HCT116 (cell line): ENCODE measurements at regions not wholly inside any gene's neighbourhood (a gene's known extent, or its start where the extent isn't known, plus 50 kb on each side); places are given as distances from the start of the nearest gene placed in this dataset.

Experiments used
- ATAC-seq: fragments of 200-7000 bp; cut with Tn5 transposase; 2 replicates; pipeline ENCODE4 v1.9.1; 2020; ENCODE audit warnings: mild to moderate bottlenecking, moderate library complexity
- BruUV-seq: library from RNA; stranded (reverse); fragments of 400-500 nt; replicated peaks from 2 replicates; lab custom pipeline; 2021; lab: Mats Ljungman, UMichigan
- CTCF ChIA-PET: fragments of 300-600 bp; sonication (Branson Sonifier 250); formaldehyde crosslinking; loops from one replicate; lab custom pipeline; 2021; ENCODE audit warnings: antibody characterized with exemption; lab: Charles Lee
- POLR2A ChIA-PET: fragments of 300-600, 350-600 bp; sonication (Branson Sonifier 250); formaldehyde crosslinking; loops from one replicate; lab custom pipeline; 2021; ENCODE audit warnings: antibody characterized with exemption; lab: Charles Lee
- RAD21 ChIA-PET, 2 experiments: fragments of 300-600 bp; sonication (Branson Sonifier 250); formaldehyde crosslinking; loops; one replicate each; lab custom pipeline; 2023; ENCODE audit warnings: low total read pairs in 2 of 2; ENCODE audit not compliant: uncharacterized antibody in 2 of 2, unreplicated experiment in 2 of 2, low non-redundant PET in 1 of 2; lab: Charles Lee
- DNase-seq: peaks from one replicate; pipeline ENCODE4 v3.0.0-alpha.2; 2010; ENCODE audit warnings: low read depth, low spot score
- H2AFZ ChIP-seq: fragments of 200-600 bp; shearing (Covaris generic), sonication (generic); 2 replicates; pipeline ENCODE4 v1.6.1; 2017; ENCODE audit warnings: low read depth, mixed run types, mixed read lengths, antibody characterized with exemption, low read length; ENCODE audit not compliant: poor library complexity, severe bottlenecking
- H3K27ac ChIP-seq: 2 replicates; pipeline ENCODE4 v1.5.1; 2012; ENCODE audit warnings: low read depth, low read length
- H3K27me3 ChIP-seq: fragments of 200-600 bp; sonication (generic); 2 replicates; pipeline ENCODE4 v1.6.1; 2016; ENCODE audit warnings: mixed run types, low read length, mixed read lengths; ENCODE audit not compliant: insufficient read depth
- H3K36me3 ChIP-seq, 2 experiments: fragments of 200-500 bp in 1 of 2; fragments of 200-600 bp in 1 of 2; sonication (Bioruptor generic) in 1 of 2; sonication (generic) in 1 of 2; 2 replicates each; pipeline versions ENCODE4 v1.5.1 to v1.6.1; 2014 to 2016; ENCODE audit warnings: low read length in 2 of 2, inconsistent platforms in 1 of 2, mixed read lengths in 1 of 2, mixed run types in 1 of 2; ENCODE audit not compliant: insufficient read depth in 2 of 2, control insufficient read depth in 1 of 2
- H3K4me1 ChIP-seq, 2 experiments: fragments of 200-600 bp in 1 of 2; sonication (generic) in 1 of 2; 2 replicates each; pipeline versions ENCODE4 v1.5.1 to v1.6.1; 2012 to 2017; ENCODE audit warnings: low read length in 2 of 2, inconsistent platforms in 1 of 2, mild to moderate bottlenecking in 1 of 2, mixed read lengths in 1 of 2, mixed run types in 1 of 2, moderate library complexity in 1 of 2; ENCODE audit not compliant: insufficient read depth in 2 of 2, control insufficient read depth in 1 of 2
- H3K4me2 ChIP-seq: fragments of 200-600 bp; sonication (generic); 2 replicates; pipeline ENCODE4 v1.6.1; 2017; ENCODE audit warnings: mixed run types, low read length, mixed read lengths
- H3K4me3 ChIP-seq, 2 experiments: fragments of 200-600 bp in 1 of 2; sonication (generic) in 1 of 2; replicated peaks in 1 of 2; 2 replicates each; pipeline ENCODE4 v1.5.1; 2011 to 2016; ENCODE audit warnings: low read length in 2 of 2, control low read depth in 1 of 2, low read depth in 1 of 2, mild to moderate bottlenecking in 1 of 2, mixed read lengths in 1 of 2, mixed run types in 1 of 2
- H3K79me2 ChIP-seq: fragments of 200-600 bp; sonication (generic); 2 replicates; pipeline ENCODE4 v1.6.1; 2017; ENCODE audit warnings: mild to moderate bottlenecking, mixed run types, low read length, moderate library complexity, mixed read lengths; ENCODE audit not compliant: insufficient read depth
- H3K9ac ChIP-seq: fragments of 200-600 bp; sonication (generic); 2 replicates; pipeline ENCODE4 v1.6.1; 2016; ENCODE audit warnings: low read length, mixed read lengths
- H3K9me2 ChIP-seq: fragments of 200-600 bp; sonication (generic), shearing (Covaris generic); 2 replicates; pipeline ENCODE4 v1.6.1; 2017; ENCODE audit warnings: mixed run types, mild to moderate bottlenecking, moderate library complexity; ENCODE audit not compliant: insufficient read depth
- H3K9me3 ChIP-seq, 2 experiments: fragments of 200-500 bp in 1 of 2; fragments of 200-600 bp in 1 of 2; sonication (Bioruptor generic) in 1 of 2; sonication (generic) in 1 of 2; 2 replicates each; pipeline ENCODE4 v1.6.1; 2014 to 2017; ENCODE audit warnings: low read length in 2 of 2, mixed read lengths in 2 of 2, inconsistent platforms in 1 of 2, low read depth in 1 of 2, mild to moderate bottlenecking in 1 of 2, mixed run types in 1 of 2, moderate library complexity in 1 of 2; ENCODE audit not compliant: control insufficient read depth in 1 of 2, insufficient read depth in 1 of 2
- H4K20me1 ChIP-seq: fragments of 200-600 bp; sonication (generic), shearing (Covaris generic); 2 replicates; pipeline ENCODE4 v1.6.1; 2017; ENCODE audit warnings: mixed run types, mild to moderate bottlenecking, moderate library complexity; ENCODE audit not compliant: insufficient read depth
- CBX3 ChIP-seq: IDR thresholded peaks from 2 replicates; pipeline ENCODE4 v1.6.1; 2012; ENCODE audit warnings: low read depth
- CEBPB ChIP-seq: IDR thresholded peaks from 2 replicates; pipeline ENCODE4 v1.6.1; 2012; ENCODE audit warnings: low read depth
- EGR1 ChIP-seq: IDR thresholded peaks from 2 replicates; pipeline ENCODE4 v1.6.1; 2012; ENCODE audit warnings: low read depth
- ELF1 ChIP-seq: IDR thresholded peaks from 2 replicates; pipeline ENCODE4 v1.6.1; 2012; ENCODE audit warnings: low read depth, borderline replicate concordance
- EZH2phosphoT487 ChIP-seq: fragments of 200-600 bp; IDR thresholded peaks from 2 replicates; pipeline ENCODE4 v1.6.1; 2018; ENCODE audit warnings: antibody characterized with exemption, borderline replicate concordance
- JUND ChIP-seq: IDR thresholded peaks from 2 replicates; pipeline ENCODE4 v1.6.1; 2012
- POLR2AphosphoS5 ChIP-seq: IDR thresholded peaks from 2 replicates; pipeline ENCODE4 v1.6.1; 2011; ENCODE audit warnings: mild to moderate bottlenecking, low read depth, low read length, moderate library complexity
- RAD21 ChIP-seq: IDR thresholded peaks from 2 replicates; pipeline ENCODE4 v1.6.1; 2012; ENCODE audit warnings: low read depth, mild to moderate bottlenecking
- SIN3A ChIP-seq: IDR thresholded peaks from 2 replicates; pipeline ENCODE4 v1.6.1; 2012; ENCODE audit warnings: low read depth
- SRF ChIP-seq: IDR thresholded peaks from 2 replicates; pipeline ENCODE4 v1.6.1; 2012; ENCODE audit warnings: low read depth
- TCF7L2 ChIP-seq: IDR thresholded peaks from 2 replicates; pipeline ENCODE4 v1.7.0; 2011; ENCODE audit warnings: borderline replicate concordance, inconsistent platforms; ENCODE audit not compliant: insufficient read depth, insufficient read length; ENCODE audit errors: extremely low read depth
- ZFX ChIP-seq: fragments of 450-650 bp; IDR thresholded peaks from 2 replicates; pipeline ENCODE4 v1.6.1; 2017
- intact Hi-C: fragments of 100-400 bp; cut with micrococcal nuclease; formaldehyde crosslinking; loops from 2 replicates; pipeline ENCODE4 v1.10.0; 2022
- TF ChIP-seq, protein P1 (sequence below): IDR thresholded peaks from 2 replicates; pipeline ENCODE4 v1.6.1; 2012
- TF ChIP-seq, protein P2 (sequence below): IDR thresholded peaks from 2 replicates; pipeline ENCODE4 v1.6.1; 2011; ENCODE audit warnings: mild to moderate bottlenecking, low read length, moderate library complexity; ENCODE audit not compliant: insufficient replicate concordance; ENCODE audit errors: extremely low read depth
- TF ChIP-seq, protein P3 (sequence below): IDR thresholded peaks from 2 replicates; pipeline ENCODE4 v1.6.1; 2012; ENCODE audit warnings: low read depth
- TF ChIP-seq, protein P4 (sequence below): IDR thresholded peaks from 2 replicates; pipeline ENCODE4 v1.6.1; 2012

DNA sequence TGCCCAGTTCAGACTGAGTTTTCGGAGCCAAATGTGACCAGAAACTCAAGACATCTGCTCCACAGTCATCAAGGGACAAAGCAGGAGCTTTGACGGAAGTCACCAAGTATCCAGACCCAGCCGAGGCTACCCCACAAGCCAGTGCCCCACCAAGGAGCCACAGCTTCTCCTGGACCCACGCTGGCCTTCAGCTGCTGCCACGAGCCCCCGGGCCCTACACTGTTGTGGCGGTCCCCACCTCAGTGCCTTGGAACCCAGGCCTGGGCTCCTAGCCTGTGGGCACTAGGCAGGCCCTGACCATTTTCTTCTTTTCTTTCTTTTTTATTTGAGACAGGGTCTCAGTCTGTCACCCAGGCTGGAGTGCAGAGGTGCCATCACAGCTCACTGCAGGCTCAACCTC lies 82.1 kb upstream of the NKX1-1 start:
- POLR2A ChIA-PET, result no interaction called here
- RAD21 ChIA-PET, result no interaction called here
- Histone ChIP-seq H3K36me3 (no peaks in the 10 kb centered on the region), H3K79me2 (no peaks in the 10 kb centered on the region), H3K9me3 (peaks cover 8 to 18% of the 10 kb centered on the region in 2 experiments; a peak in 3 of 4 replicates), H3K9me2 (no peaks in the 10 kb centered on the region), H2AFZ (no peak overlapping the region), H3K4me3 (no peak overlapping the region), H3K9ac (no peak overlapping the region), H3K4me1 (no peaks in the 10 kb centered on the region), H4K20me1 (no peaks in the 10 kb centered on the region), H3K27ac (no peak overlapping the region), H3K4me2 (no peak overlapping the region), H3K27me3 (no peaks in the 10 kb centered on the region)
- DNase-seq (no peak), ATAC-seq (no peak)
- TF ChIP-seq CEBPB, result no peak
- no peak for TF ChIP-seq TCF7L2
- TF ChIP-seq, protein P1, sequence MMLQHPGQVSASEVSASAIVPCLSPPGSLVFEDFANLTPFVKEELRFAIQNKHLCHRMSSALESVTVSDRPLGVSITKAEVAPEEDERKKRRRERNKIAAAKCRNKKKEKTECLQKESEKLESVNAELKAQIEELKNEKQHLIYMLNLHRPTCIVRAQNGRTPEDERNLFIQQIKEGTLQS, result no peak
- intact Hi-C loops, result no loop called here
- CTCF ChIA-PET, result no interaction called here
- no TSS peak for BruUV-seq

DNA sequence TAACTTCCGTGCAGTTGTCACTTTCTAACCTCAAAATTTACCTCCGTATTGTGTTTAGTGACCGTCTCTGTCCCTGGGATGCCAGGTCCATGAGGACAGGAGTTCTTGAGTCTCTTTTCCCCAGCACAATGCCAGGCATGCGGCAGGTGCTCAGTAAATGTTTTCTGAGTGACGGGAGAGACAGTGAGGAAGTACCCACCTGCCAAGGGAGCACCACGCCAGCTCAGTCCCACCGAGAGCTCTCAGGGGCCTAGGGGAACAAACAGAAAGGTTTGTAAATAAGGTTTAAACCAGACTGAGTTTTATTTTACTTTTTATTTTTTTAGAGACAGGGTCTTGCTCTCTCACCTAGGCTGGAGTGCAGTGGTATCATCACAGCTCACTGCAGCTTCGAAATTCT lies 81.5 kb upstream of the NKX1-1 start:
- no peak for DNase-seq
- no peak overlapping the region for H3K4me3 ChIP-seq
- no peaks in the 10 kb centered on the region for H3K4me1 ChIP-seq
- no peaks in the 10 kb centered on the region for H3K27me3 ChIP-seq
- ChIA-PET RAD21 (no interaction called here), POLR2A (no interaction called here), CTCF (no interaction called here)
- H3K9me3 ChIP-seq, result peaks cover 8 to 21% of the 10 kb centered on the region in 2 experiments; a peak in 3 of 4 replicates
- no peaks in the 10 kb centered on the region for H3K79me2 ChIP-seq
- H3K9ac ChIP-seq, result no peak overlapping the region
- H4K20me1 ChIP-seq, result no peaks in the 10 kb centered on the region
- BruUV-seq, result no TSS peak
- H3K9me2 ChIP-seq, result no peaks in the 10 kb centered on the region
- no peak for ATAC-seq
- H2AFZ ChIP-seq, result no peak overlapping the region
- intact Hi-C loops, result no loop called here
- no peak overlapping the region for H3K4me2 ChIP-seq
- H3K36me3 ChIP-seq, result no peaks in the 10 kb centered on the region
- H3K27ac ChIP-seq, result no peak overlapping the region
- no peak for TF ChIP-seq ZFX
- TF ChIP-seq, protein P2, sequence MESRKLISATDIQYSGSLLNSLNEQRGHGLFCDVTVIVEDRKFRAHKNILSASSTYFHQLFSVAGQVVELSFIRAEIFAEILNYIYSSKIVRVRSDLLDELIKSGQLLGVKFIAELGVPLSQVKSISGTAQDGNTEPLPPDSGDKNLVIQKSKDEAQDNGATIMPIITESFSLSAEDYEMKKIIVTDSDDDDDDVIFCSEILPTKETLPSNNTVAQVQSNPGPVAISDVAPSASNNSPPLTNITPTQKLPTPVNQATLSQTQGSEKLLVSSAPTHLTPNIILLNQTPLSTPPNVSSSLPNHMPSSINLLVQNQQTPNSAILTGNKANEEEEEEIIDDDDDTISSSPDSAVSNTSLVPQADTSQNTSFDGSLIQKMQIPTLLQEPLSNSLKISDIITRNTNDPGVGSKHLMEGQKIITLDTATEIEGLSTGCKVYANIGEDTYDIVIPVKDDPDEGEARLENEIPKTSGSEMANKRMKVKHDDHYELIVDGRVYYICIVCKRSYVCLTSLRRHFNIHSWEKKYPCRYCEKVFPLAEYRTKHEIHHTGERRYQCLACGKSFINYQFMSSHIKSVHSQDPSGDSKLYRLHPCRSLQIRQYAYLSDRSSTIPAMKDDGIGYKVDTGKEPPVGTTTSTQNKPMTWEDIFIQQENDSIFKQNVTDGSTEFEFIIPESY, result no peak
- no peak for TF ChIP-seq JUND
- TF ChIP-seq EGR1, result no peak
- TF ChIP-seq POLR2AphosphoS5, result no peak
- TF ChIP-seq, protein P3, sequence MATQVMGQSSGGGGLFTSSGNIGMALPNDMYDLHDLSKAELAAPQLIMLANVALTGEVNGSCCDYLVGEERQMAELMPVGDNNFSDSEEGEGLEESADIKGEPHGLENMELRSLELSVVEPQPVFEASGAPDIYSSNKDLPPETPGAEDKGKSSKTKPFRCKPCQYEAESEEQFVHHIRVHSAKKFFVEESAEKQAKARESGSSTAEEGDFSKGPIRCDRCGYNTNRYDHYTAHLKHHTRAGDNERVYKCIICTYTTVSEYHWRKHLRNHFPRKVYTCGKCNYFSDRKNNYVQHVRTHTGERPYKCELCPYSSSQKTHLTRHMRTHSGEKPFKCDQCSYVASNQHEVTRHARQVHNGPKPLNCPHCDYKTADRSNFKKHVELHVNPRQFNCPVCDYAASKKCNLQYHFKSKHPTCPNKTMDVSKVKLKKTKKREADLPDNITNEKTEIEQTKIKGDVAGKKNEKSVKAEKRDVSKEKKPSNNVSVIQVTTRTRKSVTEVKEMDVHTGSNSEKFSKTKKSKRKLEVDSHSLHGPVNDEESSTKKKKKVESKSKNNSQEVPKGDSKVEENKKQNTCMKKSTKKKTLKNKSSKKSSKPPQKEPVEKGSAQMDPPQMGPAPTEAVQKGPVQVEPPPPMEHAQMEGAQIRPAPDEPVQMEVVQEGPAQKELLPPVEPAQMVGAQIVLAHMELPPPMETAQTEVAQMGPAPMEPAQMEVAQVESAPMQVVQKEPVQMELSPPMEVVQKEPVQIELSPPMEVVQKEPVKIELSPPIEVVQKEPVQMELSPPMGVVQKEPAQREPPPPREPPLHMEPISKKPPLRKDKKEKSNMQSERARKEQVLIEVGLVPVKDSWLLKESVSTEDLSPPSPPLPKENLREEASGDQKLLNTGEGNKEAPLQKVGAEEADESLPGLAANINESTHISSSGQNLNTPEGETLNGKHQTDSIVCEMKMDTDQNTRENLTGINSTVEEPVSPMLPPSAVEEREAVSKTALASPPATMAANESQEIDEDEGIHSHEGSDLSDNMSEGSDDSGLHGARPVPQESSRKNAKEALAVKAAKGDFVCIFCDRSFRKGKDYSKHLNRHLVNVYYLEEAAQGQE, result no peak
- no peak for TF ChIP-seq CBX3
- no peak for TF ChIP-seq EZH2phosphoT487
- TF ChIP-seq, protein P4, sequence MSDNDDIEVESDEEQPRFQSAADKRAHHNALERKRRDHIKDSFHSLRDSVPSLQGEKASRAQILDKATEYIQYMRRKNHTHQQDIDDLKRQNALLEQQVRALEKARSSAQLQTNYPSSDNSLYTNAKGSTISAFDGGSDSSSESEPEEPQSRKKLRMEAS, result no peak
- no peak for TF ChIP-seq RAD21
- no peak for TF ChIP-seq ELF1
- TF ChIP-seq CEBPB, result no peak
- no peak for TF ChIP-seq SRF
- TF ChIP-seq SIN3A, result no peak
